ENCODE measurements at regions not wholly inside any gene's neighbourhood (a gene's known extent, or its start where the extent isn't known, plus 50 kb on each side); places are given as distances from the start of the nearest gene placed in this dataset.

- H3K27me3 ChIP-seq (replicated peaks in 1 of 2; ENCODE audit: control insufficient read depth in 2 of 2, insufficient read depth in 2 of 2, low read length in 1 of 2), result peaks cover 2 to 7% of the 10 kb centered on the region in 2 experiments; a peak in 2 of 4 replicates
- RAD21 ChIA-PET (ENCODE audit: unreplicated experiment), result no interaction called here
- H2AFZ ChIP-seq (ENCODE audit: control insufficient read depth, low read depth, low read length), result no peak overlapping the region
- H4K20me1 ChIP-seq (ENCODE audit: control insufficient read depth, insufficient read depth), result no peaks in the 10 kb centered on the region
- no peaks in the 10 kb centered on the region for H3K9me3 ChIP-seq (replicated peaks; ENCODE audit: control insufficient read depth, insufficient read depth, low read length)
- no peaks in the 10 kb centered on the region for H3K79me2 ChIP-seq (ENCODE audit: control insufficient read depth, insufficient read depth, low read length)
- 69% methylated on average over 3 of the region's 3 CpGs for WGBS (ENCODE audit: insufficient coverage, insufficient replicate concordance, low lambda C conversion rate, missing lambda C conversion rate)
- in situ Hi-C loops (cut with MboI), result no loop called here
- SMC1A ChIA-PET (ENCODE audit: uncharacterized antibody, unreplicated experiment), result interaction anchor here (1.2 kb wide), 1 partner anchor 11 kb away, joined by 3 read pairs; no protein-coding TSS in a partner anchor
- intact Hi-C loops (cut with micrococcal nuclease; ENCODE audit: unreplicated experiment), result no loop called here
- no peak overlapping the region for H3K9ac ChIP-seq (ENCODE audit: control insufficient read depth, insufficient read depth, low read length)
- CTCF ChIA-PET, result no interaction called here
- H3K4me2 ChIP-seq (ENCODE audit: control insufficient read depth, insufficient read depth), result no peak overlapping the region
- H3K36me3 ChIP-seq (ENCODE audit: control insufficient read depth in 2 of 2, insufficient read depth in 2 of 2, low read length in 1 of 2), result no peaks in the 10 kb centered on the region
- DNase-seq (ENCODE audit: low read depth, low spot score), result no peak
- FAIRE-seq, result no peak
- no TSS peak for BruUV-seq (replicated peaks)
- H3K4me3 ChIP-seq, result no peak overlapping the region
- no peak overlapping the region for H3K27ac ChIP-seq (ENCODE audit: control insufficient read depth, insufficient read depth)
- no peaks in the 10 kb centered on the region for H3K4me1 ChIP-seq (ENCODE audit: control insufficient read depth, insufficient read depth, low read length)
- no peak for ATAC-seq
- POLR2A ChIA-PET, result no interaction called here
- TF ChIP-seq KDM1A (IDR thresholded peaks at IDR 0.05; ENCODE audit: borderline replicate concordance) (no peak), ESRRA (IDR thresholded peaks at IDR 0.05; ENCODE audit: low read length) (no peak), HSF1 (IDR thresholded peaks at IDR 0.05; ENCODE audit: low read depth, low read length) (no peak), RUNX3 (IDR thresholded peaks at IDR 0.05; ENCODE audit: low read length) (no peak), SMARCA5 (IDR thresholded peaks at IDR 0.05) (no peak), SMAD1 (IDR thresholded peaks at IDR 0.05; ENCODE audit: low read depth, partially characterized antibody) (no peak), ZBTB4 (CRISPR knock-in tag; IDR thresholded peaks at IDR 0.05) (no peak), POLR2A (IDR thresholded peaks at IDR 0.05; ENCODE audit: low read depth, low read length) (no peak), ZNF217 (IDR thresholded peaks at IDR 0.05) (no peak), HDAC6 (IDR thresholded peaks at IDR 0.05; ENCODE audit: unreplicated experiment) (no peak), TCF12 (IDR thresholded peaks at IDR 0.05; ENCODE audit: low read depth, low read length) (no peak), RB1 (IDR thresholded peaks at IDR 0.05; ENCODE audit: borderline replicate concordance) (no peak), POLR2AphosphoS2 (IDR thresholded peaks at IDR 0.05; ENCODE audit: low read depth, low read length) (no peak), USF2 (IDR thresholded peaks at IDR 0.05; ENCODE audit: borderline replicate concordance, low read depth, low read length) (no peak), ZBED1 (IDR thresholded peaks at IDR 0.05; ENCODE audit: borderline replicate concordance) (no peak)
Measured at GRCh38 chr5:73274121-73274520, 101.1 kb downstream of the TMEM174 start.
